HepG2 (cell line): ENCODE measurements at regions not wholly inside any gene's neighbourhood (a gene's known extent, or its start where the extent isn't known, plus 50 kb on each side); places are given as distances from the start of the nearest gene placed in this dataset.
A peak's percentile ranks its signal among the peaks of the same experiment; 100 is the strongest.

Source experiments
- AHDC1 ChIP-seq: sonication (generic); formaldehyde crosslinking; IDR thresholded peaks from 2 replicates; pipeline ENCODE4 v1.5.1; 2020; ENCODE audit warnings: mild to moderate bottlenecking, missing genetic modification reagents, borderline replicate concordance
- ATAD3A ChIP-seq: sonication (generic); formaldehyde crosslinking; IDR thresholded peaks from 2 replicates; pipeline ENCODE4 v1.4.0; 2020; ENCODE audit warnings: missing genetic modification reagents
- BORCS8-MEF2B ChIP-seq: sonication (generic); formaldehyde crosslinking; IDR thresholded peaks from 2 replicates; pipeline ENCODE4 v1.8.0; 2022; ENCODE audit warnings: mild to moderate bottlenecking, missing genetic modification reagents
- CCAR2 ChIP-seq: fragments of 200-400 bp; formaldehyde crosslinking; optimal IDR thresholded peaks from 2 replicates; pipeline ENCODE3; 2018; ENCODE audit warnings: low read depth, mild to moderate bottlenecking, low read length, moderate library complexity
- E2F2 ChIP-seq: sonication (generic); formaldehyde crosslinking; IDR thresholded peaks from 2 replicates; pipeline ENCODE4 v1.4.0; 2020; ENCODE audit warnings: missing genetic modification reagents, borderline replicate concordance
- FOXK2 ChIP-seq: fragments of 450-650 bp; IDR thresholded peaks from 2 replicates; pipeline ENCODE4 v1.6.1; 2016
- HMGA1 ChIP-seq: sonication (generic); formaldehyde crosslinking; conservative IDR thresholded peaks from 2 replicates; pipeline ENCODE4 v1.4.0; 2020; ENCODE audit warnings: missing genetic modification reagents
- JUNB ChIP-seq: sonication (generic); formaldehyde crosslinking; IDR thresholded peaks from 2 replicates; pipeline ENCODE4 v1.8.0; 2022; ENCODE audit warnings: missing genetic modification reagents, mild to moderate bottlenecking, borderline replicate concordance
- LCORL ChIP-seq, 2 experiments: fragments of 450-650 bp in 1 of 2; sonication (generic) in 1 of 2; formaldehyde crosslinking in 1 of 2; IDR thresholded peaks; 2 replicates each; pipeline versions ENCODE4 v1.5.0 to v1.6.1; 2017 to 2020; ENCODE audit warnings: antibody characterized with exemption in 1 of 2, missing genetic modification reagents in 1 of 2
- MIER3 ChIP-seq: IDR thresholded peaks from 2 replicates; pipeline ENCODE4 v1.6.1; 2016; ENCODE audit warnings: missing compliant biosample characterization, borderline replicate concordance
- NPAS2 ChIP-seq: sonication (generic); formaldehyde crosslinking; IDR thresholded peaks from 2 replicates; pipeline ENCODE4 v1.8.0; 2022; ENCODE audit warnings: mild to moderate bottlenecking, missing genetic modification reagents, borderline replicate concordance
- NR1H2 ChIP-seq: sonication (generic); formaldehyde crosslinking; IDR thresholded peaks from 2 replicates; pipeline ENCODE4 v1.8.1; 2022; ENCODE audit warnings: low read depth, missing genetic modification reagents, borderline replicate concordance
- NR3C1 ChIP-seq: sonication (generic); formaldehyde crosslinking; IDR thresholded peaks from 2 replicates; pipeline ENCODE4 v1.4.0; 2020; ENCODE audit warnings: missing genetic modification reagents
- NRL ChIP-seq: sonication (generic); formaldehyde crosslinking; IDR thresholded peaks from 2 replicates; pipeline ENCODE4 v1.5.0; 2020; ENCODE audit warnings: missing genetic modification reagents, mild to moderate bottlenecking, moderate library complexity, borderline replicate concordance
- RXRB ChIP-seq: IDR thresholded peaks from 2 replicates; pipeline ENCODE4 v1.6.1; 2016; ENCODE audit warnings: borderline replicate concordance, missing genetic modification reagents, missing compliant biosample characterization
- SALL2 ChIP-seq: sonication (generic); formaldehyde crosslinking; IDR thresholded peaks from 2 replicates; pipeline ENCODE4 v1.8.1; 2023; ENCODE audit warnings: mild to moderate bottlenecking, missing genetic modification reagents, inconsistent platforms
- SNAI1 ChIP-seq: sonication (generic); formaldehyde crosslinking; IDR thresholded peaks from 2 replicates; pipeline ENCODE4 v1.5.0; 2020; ENCODE audit warnings: mild to moderate bottlenecking, missing genetic modification reagents, borderline replicate concordance
- ZFP1 ChIP-seq: IDR thresholded peaks from 2 replicates; pipeline ENCODE4 v1.6.1; 2016
- ZNF501 ChIP-seq: sonication (generic); formaldehyde crosslinking; IDR thresholded peaks from 2 replicates; pipeline ENCODE4 v1.5.1; 2020; ENCODE audit warnings: mild to moderate bottlenecking, moderate library complexity, missing genetic modification reagents
- ZNF572 ChIP-seq: sonication (generic); formaldehyde crosslinking; IDR thresholded peaks from 2 replicates; pipeline ENCODE4 v1.5.1; 2020; ENCODE audit warnings: mild to moderate bottlenecking, missing genetic modification reagents
- ZNF720 ChIP-seq: sonication (generic); formaldehyde crosslinking; IDR thresholded peaks from 2 replicates; pipeline ENCODE4 v1.4.0; 2020; ENCODE audit warnings: missing genetic modification reagents
- ZNF780A ChIP-seq: sonication (generic); formaldehyde crosslinking; IDR thresholded peaks from 2 replicates; pipeline ENCODE4 v1.8.0; 2022; ENCODE audit warnings: mild to moderate bottlenecking, missing genetic modification reagents, moderate library complexity
- TF ChIP-seq, protein P1 (sequence below): IDR thresholded peaks from 2 replicates; pipeline ENCODE4 v1.6.1; 2016; ENCODE audit warnings: missing compliant biosample characterization, missing genetic modification reagents, borderline replicate concordance

GRCh38 chr6:168244961-168245551 is 74.5 kb downstream of the DACT2 start (continued):
- no peak for TF ChIP-seq CCAR2
- no peak for TF ChIP-seq ATAD3A (CRISPR knock-in tag)
- peak; percentile 96 for TF ChIP-seq AHDC1 (CRISPR knock-in tag)
- TF ChIP-seq NRL = 0 out of 2 replicates have a peak, but pooled peaks have one; percentile 47
- TF ChIP-seq ZNF720 (CRISPR knock-in tag) = no peak
- no peak for TF ChIP-seq SNAI1 (CRISPR knock-in tag)
- TF ChIP-seq MIER3 (CRISPR knock-in tag) = peak; percentile 75; the same call in 1 of the 2 replicates
- TF ChIP-seq NR1H2 = no peak
- no peak for TF ChIP-seq BORCS8-MEF2B
- TF ChIP-seq E2F2 = 0 out of 2 replicates have a peak, but pooled peaks have one; percentile 42
- TF ChIP-seq, protein P1, sequence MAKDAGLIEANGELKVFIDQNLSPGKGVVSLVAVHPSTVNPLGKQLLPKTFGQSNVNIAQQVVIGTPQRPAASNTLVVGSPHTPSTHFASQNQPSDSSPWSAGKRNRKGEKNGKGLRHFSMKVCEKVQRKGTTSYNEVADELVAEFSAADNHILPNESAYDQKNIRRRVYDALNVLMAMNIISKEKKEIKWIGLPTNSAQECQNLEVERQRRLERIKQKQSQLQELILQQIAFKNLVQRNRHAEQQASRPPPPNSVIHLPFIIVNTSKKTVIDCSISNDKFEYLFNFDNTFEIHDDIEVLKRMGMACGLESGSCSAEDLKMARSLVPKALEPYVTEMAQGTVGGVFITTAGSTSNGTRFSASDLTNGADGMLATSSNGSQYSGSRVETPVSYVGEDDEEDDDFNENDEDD = no peak
- 0 out of 2 replicates have a peak, but pooled peaks have one; percentile 68 for TF ChIP-seq ZNF572 (CRISPR knock-in tag)
- TF ChIP-seq NPAS2 (CRISPR knock-in tag) = no peak
- TF ChIP-seq ZNF501 = peak; percentile 45; the same call in 1 of the 2 replicates
- TF ChIP-seq HMGA1 (CRISPR knock-in tag) = no peak
- no peak for TF ChIP-seq LCORL (IDR thresholded peaks at IDR 0.05)
- peak; percentile 96 for TF ChIP-seq LCORL (CRISPR knock-in tag; IDR thresholded peaks at IDR 0.05)
- TF ChIP-seq JUNB (CRISPR knock-in tag) = no peak
- no peak; the same call in 1 of the 2 replicates for TF ChIP-seq ZFP1 (CRISPR knock-in tag)
- no peak for TF ChIP-seq ZNF780A (CRISPR knock-in tag)
- peak; percentile 90 for TF ChIP-seq RXRB
- TF ChIP-seq SALL2 (CRISPR knock-in tag) = 0 out of 2 replicates have a peak, but pooled peaks have one; percentile 61
- no peak for TF ChIP-seq NR3C1 (CRISPR knock-in tag)
- TF ChIP-seq FOXK2 = peak; percentile 76
